ENCODE measurements at regions not wholly inside any gene's neighbourhood (a gene's known extent, or its start where the extent isn't known, plus 50 kb on each side); places are given as distances from the start of the nearest gene placed in this dataset.

GRCh38 chr2:117679952-117680351 lies 134.5 kb upstream of the DDX18 start:
- no peak for DNase-seq

- no peak for DNase-seq
Observed at GRCh38 chr2:117684919-117685318, 129.6 kb upstream of the DDX18 start.

DNA sequence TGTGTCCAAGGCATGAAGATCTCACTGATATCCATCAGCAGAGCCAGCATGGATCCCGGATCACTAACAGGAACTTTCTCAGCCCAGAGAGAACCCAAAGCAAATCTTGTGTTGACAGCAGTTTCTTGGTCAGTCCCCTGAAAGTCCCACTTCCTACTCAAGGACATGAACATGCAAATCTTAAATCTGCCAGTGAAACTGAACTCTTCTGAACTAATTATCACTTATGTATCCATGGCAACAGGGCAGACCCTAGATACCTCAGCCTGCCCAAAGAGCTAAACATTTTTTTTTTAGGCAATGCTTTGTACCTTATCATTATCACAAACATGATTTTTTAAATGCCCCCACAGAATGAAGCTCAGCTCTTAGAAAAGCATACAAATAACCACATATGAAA lies 127.8 kb upstream of the DDX18 start:
- no peak for DNase-seq

GRCh38 chr2:117691595-117691994 lies 122.9 kb upstream of the DDX18 start:
- peak in 1 of 2 experiments; percentile 40 for DNase-seq

- peak; percentile 40 to 71 for DNase-seq
Observed at GRCh38 chr2:117692001-117692763, 122.3 kb upstream of the DDX18 start.

- DNase-seq: peak; percentile 28 to 47
Observed at GRCh38 chr2:117693154-117693553, 121.3 kb upstream of the DDX18 start.

- no peak for DNase-seq
Observed at GRCh38 chr2:117693651-117694050, 120.8 kb upstream of the DDX18 start.

DNA sequence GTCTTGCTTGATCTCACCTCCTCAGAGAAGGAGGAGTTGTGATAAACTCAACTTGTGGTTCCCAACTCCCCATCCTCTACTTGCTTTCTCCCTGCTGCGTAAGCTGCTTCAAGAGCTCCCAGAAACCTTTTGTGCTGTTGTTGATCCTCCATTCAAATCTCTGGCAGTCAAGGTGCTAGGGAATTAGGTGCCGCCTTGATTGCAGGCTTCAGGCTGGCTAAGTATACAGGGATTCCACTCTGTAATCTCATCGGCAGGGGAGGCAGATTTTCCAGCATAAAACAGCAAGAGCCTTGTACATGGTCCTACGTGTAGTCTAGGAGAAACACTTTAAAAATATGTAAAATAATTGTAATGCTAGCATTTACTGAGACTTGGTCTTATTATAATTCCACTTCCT lies 116.2 kb upstream of the DDX18 start:
- DNase-seq: no peak

DNA sequence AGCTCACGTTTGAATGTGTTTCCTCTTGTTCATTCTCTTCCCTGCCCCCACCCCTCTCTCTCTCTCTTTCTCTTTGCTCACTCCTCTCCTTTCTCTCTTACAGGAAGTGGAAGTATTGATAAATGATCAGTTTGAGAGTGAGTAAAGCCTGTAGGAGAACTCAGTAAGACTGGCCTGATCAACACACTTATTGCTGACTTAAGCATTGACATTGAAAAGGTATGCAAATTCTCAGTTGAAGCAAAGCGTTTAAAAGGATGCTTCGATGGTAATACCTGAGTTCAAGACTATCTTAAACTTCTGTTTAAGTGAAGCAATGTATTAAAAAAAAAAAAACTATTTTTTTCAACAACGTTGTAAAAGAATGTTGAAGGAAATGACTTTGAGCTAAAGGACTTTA lies 115.7 kb upstream of the DDX18 start:
- DNase-seq: no peak

DNA sequence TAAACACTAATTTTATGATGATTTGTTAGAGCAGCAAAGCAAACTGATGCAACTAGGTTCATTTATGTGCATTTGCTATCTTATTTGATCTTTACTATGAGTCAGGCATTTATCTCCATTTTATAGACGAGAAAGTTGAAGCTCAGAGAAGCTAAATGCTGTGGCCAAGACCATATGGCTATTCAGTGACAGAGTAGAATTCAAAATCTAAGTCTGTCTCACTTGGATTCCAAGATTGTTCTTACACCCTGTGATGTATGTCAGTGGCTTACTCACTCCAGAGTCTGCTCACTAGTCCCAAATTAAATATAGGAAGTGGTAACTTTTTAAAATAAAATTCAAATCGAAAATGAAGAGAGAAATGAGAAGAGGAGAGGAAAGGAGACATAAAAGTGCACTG lies 114.0 kb upstream of the DDX18 start:
- DNase-seq: no peak

- no peak for DNase-seq
Observed at GRCh38 chr2:117701365-117701764, 113.1 kb upstream of the DDX18 start.

- no peak for DNase-seq
Observed at GRCh38 chr2:117702098-117702497, 112.4 kb upstream of the DDX18 start.

- no peak for DNase-seq
Observed at GRCh38 chr2:117703858-117704257, 110.6 kb upstream of the DDX18 start.

DNA sequence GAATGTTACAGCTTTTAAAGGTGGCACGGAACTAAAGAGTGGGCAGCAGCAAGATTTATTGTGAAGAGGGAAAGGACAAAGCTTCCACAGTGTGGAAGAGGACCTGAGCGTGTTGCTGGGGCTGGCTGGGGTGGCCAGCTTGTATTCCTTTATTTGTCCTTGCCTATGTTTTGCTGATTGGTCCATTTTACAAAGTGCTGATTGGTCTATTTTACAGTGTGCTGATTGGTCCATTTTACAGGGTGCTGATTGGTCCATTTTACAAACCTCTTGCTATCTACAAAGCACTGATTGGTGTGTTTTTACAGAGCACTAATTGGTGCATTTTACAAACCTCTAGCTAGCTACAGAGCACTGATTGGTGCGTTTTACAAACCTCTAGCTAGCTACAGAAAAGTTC lies 109.7 kb upstream of the DDX18 start:
- no peak for DNase-seq

DNA sequence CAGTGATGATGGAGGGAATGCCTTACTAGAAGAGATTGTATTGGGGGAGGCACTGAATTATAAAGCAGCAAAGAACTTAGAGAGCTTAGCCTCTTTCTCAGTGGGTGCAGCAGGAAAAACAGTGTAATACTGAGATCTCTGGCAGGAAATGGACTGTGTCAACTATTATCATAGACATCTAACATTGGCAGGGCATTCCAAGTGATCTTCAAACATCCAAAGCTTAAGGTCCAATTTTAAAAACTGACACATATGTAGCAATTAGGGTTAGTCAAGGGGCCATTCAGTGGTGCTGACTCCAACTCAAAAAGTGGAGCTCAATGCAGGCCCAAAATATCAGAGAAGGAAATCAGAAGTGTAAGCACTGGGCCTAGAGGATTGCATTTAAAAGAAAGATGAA lies 106.6 kb upstream of the DDX18 start:
- DNase-seq: no peak

- no peak for DNase-seq
Observed at GRCh38 chr2:117712684-117713083, 101.8 kb upstream of the DDX18 start.

- no peak for DNase-seq
Observed at GRCh38 chr2:117714110-117714509, 100.4 kb upstream of the DDX18 start.

- no peak for DNase-seq
Observed at GRCh38 chr2:117714745-117715417, 99.6 kb upstream of the DDX18 start.

DNA sequence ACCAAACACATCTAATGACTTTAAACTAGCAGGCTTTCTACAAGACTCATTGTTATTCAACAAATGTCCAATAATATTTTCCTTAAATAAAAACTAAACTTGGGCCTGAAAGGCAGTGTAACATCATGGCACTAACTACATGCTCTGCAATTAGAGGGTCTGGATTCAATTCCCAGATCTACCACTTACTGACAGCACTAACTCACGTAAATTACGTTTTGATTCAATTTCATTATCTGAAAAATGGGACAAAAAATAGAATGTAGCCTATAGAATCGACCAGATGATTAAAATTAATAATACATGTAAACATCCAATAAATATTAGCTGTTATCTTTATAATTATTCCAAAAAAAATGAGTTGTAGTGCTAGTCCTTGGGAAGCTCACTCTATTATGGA lies 98.0 kb upstream of the DDX18 start:
- DNase-seq: no peak

DNA sequence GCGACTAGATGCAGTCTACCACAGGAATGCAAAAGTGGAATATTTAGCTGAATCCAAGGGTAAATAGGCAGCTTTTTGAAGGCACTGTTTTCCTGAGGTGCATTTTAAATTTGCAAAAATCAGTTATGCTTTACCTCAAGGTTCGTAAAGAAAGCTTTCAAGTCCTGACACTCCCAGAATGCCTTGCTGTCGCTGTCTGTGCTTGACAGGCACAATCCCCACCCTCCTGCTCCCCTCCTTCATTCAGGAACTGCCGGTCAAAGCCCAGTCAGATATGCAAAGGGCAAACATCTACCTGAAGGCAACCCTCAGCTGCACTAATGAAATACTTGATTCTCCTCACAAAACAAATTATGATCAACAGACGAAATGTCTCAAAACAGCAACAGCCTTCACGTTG lies 97.4 kb upstream of the DDX18 start:
- DNase-seq: no peak

GRCh38 chr2:117718048-117718447 lies 96.4 kb upstream of the DDX18 start:
- no peak for DNase-seq

GRCh38 chr2:117720765-117721164 lies 93.7 kb upstream of the DDX18 start:
- DNase-seq: no peak

GRCh38 chr2:117723483-117723882 lies 91.0 kb upstream of the DDX18 start:
- no peak for DNase-seq

DNA sequence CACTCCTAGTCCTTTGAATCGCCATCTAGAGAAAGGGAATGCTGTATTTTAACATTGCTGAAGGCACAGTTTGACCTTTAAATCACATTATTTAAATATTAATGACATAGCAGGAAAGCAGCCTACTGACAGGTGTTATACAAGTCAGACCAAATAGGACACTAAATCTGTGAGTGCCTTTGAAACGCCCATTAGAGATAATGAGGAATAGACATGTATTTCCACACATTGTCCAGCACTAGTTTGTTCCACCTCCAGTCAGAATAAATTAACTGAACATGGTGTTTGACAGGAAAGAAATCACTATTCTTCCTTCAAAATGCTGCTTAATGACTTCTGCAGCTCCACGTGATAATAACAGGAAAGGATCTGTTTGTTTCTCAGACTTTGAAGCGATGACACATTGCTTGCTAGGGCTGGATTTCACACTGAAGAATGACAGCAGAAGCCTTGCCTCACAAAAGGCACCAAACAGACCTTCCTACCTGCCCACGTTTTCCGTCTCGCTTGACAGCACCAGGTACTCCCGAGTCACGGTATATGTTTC lies 90.5 kb upstream of the DDX18 start:
- DNase-seq: no peak
